HG02798 (cell line): ENCODE measurements at regions not wholly inside any gene's neighbourhood (a gene's known extent, or its start where the extent isn't known, plus 50 kb on each side); places are given as distances from the start of the nearest gene placed in this dataset.
"Not testable (repeated sequence)": the region's sequence is repeated elsewhere in the genome, so short reads cannot be mapped to it uniquely, and the experiment has no call there.

Experiments
- ATAC-seq: cut with Tn5 transposase; IDR thresholded peaks from one replicate; pipeline ENCODE4 v1.9.1; 2021; ENCODE audit warnings: mild to moderate bottlenecking; ENCODE audit not compliant: unreplicated experiment, poor library complexity

DNA sequence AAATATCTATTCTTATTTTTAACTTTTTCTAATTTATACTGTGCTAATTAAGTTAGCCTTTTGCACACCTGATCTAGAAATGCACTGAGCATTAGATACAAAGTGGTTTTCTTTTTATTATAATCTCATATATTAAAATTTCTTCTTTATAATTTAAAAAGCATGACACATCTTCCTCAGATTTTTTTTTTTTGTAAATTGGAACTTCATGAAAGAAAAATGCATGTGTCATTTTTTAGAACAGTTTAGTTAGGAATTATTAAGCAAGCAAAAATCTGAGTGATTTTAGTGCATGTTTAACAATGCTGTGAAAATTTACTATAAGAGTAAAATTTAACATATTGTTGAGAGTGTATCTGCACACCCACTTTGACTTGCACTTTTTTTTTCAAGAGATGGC lies 367.9 kb downstream of the TFEC start:
- ATAC-seq = no peak

DNA sequence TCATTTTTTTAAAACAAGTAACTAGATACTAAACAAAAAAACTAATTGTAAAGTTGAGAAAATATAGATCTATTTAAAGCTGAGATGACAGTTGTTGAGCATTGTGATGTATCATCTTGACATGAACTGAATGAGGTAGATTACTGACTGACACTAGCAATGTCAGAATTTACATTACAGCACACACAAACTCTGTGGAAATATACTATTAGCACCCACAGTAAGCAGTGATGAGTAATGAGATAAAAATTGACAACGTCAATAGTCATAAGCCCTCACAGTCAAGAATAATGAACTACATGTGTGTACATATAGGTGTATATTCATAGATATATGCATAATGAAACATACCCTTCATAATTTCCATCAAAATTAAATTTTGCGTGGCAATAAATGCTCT lies 368.4 kb downstream of the TFEC start:
- ATAC-seq = no peak

DNA sequence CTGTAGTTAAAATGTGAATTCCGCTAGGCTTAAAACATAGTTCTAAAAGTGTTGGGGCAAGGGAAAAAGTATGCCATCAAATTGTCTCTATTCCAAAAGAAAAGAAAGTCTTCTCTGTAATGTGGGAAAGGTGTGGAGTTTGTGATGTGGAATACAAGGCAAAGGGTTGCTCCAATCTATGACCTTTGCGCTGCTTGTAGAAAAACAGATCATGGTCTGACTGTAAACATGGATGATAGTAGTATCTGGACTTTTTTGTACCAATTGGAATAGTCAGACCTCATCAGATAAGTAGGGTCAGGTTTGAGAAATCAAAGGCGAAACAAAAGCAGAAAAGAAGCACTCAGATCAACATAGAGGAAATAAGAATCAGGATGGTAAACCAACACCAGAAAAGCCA lies 372.3 kb downstream of the TFEC start:
- no peak for ATAC-seq

DNA sequence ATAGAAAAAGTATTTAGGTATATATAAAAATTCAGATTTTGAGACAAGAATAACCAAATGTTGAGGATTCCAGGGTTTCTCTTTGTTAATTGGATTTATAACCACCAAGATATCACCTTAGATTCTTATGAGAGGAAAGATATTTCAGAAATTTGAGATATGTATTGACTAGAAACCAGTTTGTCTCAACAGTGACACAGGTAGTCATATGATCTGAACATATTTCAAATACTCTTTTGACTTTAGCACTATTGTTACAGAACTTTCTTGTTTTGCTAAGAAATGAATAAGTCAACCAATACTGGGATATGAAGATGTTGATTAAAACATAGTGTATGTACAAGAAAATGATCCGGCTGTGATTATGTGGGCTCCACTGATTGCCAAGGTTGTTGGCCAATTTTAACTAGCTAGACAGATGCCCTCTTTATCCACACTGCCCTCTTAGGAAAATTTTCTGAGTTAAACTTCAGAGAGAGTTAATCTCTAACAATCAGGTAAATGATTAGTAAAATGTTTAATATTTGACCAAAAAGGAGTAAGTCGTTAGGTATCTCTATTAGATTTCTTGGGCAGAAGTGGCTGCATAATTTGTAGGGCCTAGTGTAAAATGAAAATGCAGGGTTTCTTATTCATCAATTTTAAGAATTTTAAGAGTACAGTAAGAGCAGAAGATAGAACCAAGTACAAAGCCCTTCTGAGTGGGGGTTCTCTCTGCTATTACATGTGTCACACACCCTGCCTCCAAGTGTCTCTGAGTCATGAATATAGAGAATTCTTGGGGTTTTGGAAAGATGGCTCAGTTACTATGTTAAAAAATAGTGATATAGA lies 376.0 kb downstream of the TFEC start:
- no peak for ATAC-seq

DNA sequence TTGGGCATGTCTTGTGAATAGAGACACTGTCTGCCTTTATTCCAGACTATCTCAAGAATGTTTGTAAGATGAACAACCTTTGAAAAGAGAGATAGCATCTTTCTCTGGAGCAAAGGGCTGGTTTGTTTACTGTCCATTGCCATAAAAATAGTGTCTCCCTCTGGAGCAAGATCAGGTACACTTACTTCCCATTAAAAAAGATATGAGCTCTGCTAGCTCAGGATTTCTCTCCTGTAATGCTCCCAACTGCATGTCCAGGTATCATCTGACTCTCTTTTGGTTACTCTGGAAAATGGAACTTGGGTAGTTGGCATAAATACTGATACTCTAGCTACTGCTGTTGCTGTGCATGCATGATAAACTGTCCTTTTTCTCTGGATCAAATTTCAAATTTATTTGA lies 381.1 kb downstream of the TFEC start:
- no peak for ATAC-seq

DNA sequence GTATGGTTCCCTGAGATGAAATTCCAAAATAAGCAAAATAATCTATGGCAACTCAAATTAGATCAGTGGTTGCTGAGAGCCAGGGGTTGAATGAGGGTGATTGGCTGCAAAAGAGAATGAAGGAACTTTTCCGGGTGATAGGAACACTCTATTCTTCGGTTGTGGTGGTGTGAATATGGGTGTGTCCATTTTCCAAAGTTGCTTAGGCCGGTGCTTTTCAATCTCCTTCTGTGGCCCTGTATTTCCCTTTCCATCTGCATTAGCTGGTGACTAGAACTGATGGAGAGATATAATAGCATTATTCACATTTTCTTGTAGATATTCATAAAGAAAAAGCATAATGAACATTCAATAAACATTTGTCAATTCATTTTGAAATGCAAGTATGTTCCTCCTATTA lies 382.9 kb downstream of the TFEC start:
- ATAC-seq = no peak

DNA sequence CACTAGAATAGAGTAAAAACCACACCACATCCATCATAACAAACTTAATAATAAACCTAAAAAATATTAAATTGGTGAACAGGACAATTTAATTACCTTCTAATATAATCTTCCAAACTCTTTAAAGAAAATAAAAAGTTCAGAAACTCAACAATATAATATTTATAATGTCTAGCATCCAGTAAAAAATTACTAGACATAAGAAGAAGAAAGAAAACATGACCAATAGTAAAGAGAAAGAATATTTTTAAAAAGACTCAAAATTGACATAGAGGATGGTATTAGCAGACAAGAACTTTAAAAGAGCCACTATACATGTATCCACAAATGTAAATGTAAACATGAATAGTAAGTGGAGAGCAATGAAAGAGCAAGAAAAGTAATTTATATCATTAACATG lies 388.4 kb downstream of the TFEC start:
- no peak for ATAC-seq

DNA sequence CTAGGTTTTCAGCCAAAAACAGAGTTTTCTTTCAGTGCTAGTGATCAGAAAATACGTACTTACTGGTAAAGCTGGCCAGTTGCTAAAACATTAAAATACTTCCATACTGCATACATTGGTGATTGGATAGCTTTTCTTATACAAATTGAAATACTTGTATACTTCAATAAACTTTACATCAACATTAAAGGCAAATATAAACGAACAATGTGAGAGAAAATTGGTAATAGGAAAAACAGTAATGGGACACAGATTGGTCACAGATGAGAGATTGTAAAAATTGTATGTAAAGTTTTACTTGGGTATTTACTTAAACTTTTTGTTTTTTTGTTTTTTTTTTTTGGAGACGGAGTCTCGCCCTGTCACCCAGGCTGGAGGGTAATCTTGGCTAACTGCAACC lies 391.7 kb downstream of the TFEC start:
- no peak for ATAC-seq

DNA sequence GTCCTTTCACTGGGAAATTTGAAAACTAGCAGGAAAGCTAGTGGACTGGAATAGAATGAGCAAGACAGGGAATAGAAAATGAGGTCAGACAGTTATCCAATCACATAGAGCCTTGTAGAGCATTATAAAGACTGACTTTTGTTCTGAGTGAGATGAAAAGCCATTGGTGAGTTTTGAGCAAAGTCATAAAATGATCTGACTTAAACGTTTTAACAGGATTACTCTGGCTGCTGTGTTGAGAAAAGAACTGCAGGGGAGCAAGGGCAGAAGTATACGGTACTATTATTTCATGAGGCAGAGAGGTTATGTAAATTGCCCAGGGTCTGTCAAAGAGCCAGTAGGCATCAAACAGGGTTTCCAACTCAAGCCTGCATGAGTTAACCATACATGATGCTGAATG lies 393.4 kb downstream of the TFEC start:
- ATAC-seq = no peak

DNA sequence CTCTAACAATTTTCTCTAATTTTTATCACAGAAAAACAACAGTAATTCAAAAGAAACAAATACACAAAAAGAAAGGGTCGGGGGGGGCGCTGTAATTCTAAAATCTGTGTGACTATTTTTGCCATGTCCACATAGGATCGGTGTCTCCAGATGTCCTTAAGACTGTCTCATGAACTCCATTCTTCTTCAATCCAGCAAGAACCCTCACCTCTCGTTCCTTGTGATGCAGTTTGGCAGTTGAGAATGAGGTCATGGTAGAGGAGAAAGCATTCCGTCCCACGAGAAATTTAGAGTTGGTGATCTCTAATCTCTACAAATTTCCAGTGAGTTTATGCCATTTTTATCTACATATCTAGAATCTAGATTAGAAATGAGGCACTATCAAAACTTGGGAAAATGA lies 394.7 kb downstream of the TFEC start:
- ATAC-seq = no peak

DNA sequence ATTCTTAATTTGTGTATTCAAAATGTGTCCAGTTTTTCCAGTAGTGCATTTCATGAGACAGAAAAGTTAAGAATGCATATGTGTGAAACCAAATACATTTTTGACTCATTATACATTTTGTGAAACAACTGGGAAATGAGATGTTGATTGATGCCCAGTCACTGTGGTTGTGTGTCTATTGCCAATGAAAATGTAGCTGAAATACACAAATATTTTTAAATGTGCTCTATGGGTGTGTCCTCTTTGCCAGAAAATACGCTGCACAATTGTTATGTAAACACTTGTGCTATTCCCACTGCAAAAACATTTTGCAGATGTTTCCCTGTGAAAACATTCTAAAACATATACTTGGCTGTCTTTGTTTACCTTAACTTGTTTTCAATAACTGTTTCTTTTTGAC lies 395.2 kb downstream of the TFEC start:
- no peak for ATAC-seq

DNA sequence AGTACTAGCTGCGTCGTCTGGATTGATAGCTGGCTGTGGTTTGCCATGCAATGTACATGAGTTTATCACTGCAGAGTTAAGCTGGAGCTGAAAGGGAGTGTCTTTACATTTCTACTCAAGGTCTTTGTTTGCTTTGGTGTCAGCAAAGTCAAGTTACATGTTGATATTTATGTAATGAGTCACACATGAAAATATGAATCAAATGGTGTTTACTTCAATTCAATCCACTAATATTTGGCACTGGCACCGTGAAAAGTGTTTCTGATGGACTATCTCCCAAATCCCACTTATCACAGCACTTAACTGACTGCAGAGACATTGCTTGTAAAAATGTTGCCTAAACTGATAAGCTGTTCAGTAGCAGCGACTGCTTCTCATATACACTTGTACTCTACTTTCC lies 395.9 kb downstream of the TFEC start:
- ATAC-seq = no peak

DNA sequence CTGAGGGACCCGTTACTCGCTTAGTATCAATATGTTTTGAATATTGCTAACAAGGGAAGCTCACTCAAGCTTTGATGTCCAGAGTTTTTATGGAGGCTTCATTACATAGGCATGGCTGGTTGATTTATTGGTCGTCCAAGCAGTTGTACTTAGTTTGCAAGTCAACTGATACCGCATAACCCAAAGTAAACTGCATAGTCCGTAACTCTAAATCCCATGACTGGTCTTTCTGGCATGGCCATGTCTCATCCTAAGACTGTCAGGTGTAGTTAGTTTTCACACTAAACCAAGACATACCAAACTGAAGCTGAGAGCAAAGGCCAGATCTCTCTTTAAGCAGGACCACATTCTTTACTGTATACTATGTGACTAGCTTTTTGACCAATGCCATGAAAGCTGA lies 397.9 kb downstream of the TFEC start:
- ATAC-seq = no peak

DNA sequence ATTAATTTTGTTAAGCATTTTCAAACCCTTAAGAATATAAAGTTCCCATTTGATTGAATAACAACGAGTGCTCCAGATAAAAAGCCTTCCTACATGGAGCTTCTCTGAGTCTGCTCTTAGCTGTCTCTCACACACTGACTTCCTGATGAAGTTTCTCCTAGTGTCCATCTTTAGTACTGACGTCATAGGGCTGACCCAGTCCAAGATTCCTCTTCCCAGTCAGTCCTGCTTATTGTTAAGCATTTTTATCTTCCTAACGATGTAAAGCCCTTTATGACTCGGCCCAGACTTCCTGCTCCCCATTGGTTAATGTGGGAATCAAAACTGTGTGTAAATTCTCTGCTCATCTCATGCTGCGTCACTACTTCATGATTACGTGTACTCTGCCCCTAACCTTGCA lies 398.8 kb downstream of the TFEC start:
- ATAC-seq = no peak

DNA sequence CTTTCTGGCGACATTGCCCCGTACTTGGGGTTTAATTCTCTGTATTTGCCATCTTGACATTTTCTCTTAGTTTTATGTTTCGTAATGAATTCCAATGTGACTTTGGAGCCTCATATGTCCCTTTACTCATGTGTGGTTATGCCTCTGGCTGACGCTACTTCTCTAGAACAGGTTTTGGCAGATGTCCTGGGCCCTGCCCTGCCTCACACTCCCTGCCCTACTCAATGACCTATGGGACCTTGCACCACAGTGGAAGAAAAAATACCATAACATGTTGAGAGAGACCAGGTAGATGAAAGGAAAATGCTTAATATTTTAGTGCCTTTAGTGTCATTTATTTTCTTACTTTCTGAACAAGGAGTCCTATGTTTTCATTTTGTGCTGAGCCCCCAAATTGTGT lies 400.5 kb downstream of the TFEC start:
- ATAC-seq = no peak

DNA sequence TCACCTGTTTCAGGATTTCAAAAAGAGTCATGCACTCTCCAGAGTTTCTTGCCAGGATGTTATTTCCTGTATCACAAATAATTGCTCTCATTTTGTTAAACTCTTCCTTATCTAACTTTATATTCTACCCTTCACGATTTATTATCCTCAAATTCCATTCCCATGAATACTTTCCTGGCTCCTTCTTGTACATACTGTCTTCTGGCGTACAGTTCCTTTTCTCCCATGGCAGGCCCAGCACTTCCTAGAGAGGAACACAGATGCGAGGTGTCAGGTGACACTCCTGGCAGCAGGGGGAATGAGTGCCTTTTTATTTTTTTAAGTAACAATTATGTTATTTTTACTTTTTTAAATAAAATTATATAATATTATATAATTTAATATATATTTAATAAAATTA lies 411.9 kb downstream of the TFEC start:
- ATAC-seq = no peak

DNA sequence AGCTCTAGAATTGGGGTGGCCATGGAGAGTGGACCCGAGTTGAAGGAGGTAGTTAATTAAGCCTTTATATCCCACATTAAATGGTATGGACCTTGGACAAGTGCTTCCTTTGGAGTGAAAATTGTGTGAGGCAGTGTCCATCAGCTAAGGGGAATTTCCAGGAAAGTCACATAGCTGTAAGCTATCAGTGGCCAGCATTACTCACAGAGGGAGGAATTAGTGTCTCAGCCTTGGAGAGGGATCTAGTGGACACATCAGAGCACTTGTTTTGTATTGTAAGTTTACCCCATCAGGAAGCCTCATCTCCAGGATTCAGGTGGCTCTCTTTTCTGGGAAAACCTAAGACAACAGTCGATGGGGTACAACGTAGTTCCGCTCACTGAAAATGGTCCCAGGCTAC lies 416.7 kb downstream of the TFEC start:
- no peak for ATAC-seq

DNA sequence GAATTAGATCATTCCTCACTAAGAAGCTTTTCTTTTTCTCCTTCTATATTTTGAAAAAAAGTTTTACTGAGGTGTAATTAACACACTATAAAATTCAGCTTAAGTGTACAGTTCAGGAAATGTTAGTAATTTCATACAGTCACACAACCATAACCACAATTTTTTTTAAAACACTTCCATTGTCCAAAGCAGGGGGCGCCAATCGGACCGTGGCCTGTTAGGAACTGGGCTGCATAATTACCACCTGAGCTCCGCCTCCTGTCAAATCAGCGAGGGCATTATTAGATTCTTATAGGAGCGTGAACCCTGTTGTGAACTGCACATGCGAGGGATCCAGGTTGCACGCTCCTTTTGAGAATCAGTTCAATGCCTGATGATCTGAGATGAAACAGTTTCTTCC lies 427.1 kb downstream of the TFEC start:
- ATAC-seq = no peak

DNA sequence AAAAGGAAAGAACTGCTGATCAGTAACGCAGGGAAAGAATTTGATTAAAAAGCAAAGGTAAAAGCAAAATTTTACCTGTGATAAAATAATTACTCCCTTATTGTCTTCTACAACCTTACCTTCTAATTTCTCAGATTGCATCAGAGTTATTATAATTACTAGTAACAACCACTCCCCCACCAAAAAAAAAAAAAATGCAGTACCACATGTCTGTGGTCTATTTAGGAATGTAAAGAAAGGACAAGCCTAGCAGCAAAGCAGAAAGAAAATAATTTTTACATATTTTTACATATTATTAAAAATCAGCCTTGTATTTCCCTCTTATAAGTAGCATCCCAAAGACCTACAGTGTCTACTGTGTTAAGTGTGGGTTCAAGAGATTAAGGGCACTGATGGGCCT lies 430.4 kb downstream of the TFEC start:
- no peak for ATAC-seq

DNA sequence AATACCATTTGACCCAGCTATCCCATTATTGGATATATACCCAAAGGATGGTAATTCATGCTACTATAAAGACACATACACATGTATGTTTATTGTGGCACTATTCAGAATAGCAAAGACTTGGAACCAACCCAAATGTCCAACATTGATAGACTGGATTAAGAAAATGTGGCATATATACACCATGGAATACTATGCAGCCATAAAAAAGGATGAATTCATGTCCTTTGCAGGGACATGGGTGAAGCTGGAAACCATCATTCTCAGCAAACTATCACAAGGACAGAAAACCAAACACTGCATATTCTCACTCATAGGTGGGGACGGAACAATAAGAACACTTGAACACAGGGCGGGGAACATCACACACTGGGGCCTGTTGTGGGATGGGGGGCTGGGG lies 431.4 kb downstream of the TFEC start:
- ATAC-seq = not testable (repeated sequence)

DNA sequence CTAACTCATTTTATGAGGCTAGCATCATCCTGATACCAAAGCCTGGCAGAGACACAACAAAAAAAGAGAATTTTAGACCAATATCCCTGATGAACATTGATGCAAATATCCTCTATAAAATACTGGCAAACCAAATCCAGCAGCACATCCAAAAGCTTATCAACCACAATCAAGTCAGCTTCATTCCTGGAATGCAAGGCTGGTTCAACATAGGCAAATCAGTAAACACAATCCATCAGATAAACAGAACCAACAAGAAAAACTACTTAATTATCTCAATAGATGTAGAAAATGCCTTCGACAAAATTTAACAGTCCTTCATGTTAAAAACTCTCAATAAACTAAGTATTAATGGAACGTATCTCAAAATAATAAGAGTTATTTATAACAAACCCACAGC lies 433.3 kb downstream of the TFEC start:
- ATAC-seq = not testable (repeated sequence)

DNA sequence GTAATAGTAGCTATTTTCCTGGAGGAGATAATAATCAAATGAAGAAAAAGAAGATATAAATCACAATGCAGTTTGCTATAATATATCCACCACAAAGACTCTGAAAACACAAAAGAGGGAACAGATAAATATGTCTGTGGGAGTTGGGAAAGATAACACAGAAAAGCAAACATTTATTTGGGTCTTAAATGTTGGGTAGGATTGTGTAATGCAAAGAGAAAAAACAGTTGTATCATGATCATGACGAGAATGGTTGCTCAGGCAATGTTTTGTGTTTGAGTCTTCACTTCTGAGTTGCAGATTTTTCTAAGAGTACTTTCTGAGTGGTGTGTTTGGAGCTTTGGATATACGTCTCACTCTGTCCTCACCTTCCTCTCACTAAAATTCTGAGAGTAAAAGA lies 437.5 kb downstream of the TFEC start:
- no peak for ATAC-seq
